AML-193 (cell line): ENCODE measurements at regions not wholly inside any gene's neighbourhood (a gene's known extent, or its start where the extent isn't known, plus 50 kb on each side); places are given as distances from the start of the nearest gene placed in this dataset.
A peak's percentile ranks its signal among the peaks of the same experiment; 100 is the strongest.
"Not testable (repeated sequence)": the region's sequence is repeated elsewhere in the genome, so short reads cannot be mapped to it uniquely, and the experiment has no call there.

Source experiments
- DNase-seq, 2 experiments: peaks; one replicate each; lab custom pipeline; 2025; lab: John Stamatoyannopoulos, UW

DNA sequence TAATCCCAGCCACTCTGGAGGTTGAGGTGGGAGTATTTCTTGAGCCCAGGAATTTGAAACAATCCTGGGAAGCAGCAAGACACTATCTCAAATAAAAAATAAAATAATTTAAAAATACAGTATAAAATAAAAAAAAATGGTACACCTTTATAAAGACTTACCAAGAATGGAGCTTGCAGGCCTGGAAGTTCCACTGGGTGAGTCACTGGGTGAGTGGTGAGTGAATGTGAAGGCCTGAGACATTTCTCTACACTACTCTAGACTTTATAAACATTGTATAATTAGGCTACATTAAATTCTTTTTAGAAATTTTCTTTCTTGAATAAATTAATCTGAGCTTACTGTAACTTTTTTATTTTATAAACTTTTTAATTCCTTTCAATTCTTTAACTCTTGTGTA lies 609.1 kb upstream of the BCHE start:
- DNase-seq = no peak

DNA sequence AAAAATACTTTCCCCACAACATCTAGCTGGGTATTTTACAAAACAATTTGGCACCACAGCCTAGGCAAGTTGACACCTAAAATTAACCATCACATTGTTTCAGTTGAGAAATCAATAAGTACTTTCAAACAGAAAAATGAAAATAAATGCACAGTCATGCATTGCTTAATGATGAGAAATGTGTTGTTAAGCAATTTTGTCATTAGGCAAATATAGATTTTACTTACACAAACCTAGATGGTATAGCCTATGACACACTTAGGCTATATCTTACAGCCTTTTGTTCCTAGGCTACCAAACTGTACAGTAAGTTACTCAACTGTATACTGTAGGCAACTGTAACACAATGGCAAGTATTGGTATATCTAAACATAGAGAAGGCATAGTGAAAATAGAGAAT lies 608.6 kb upstream of the BCHE start:
- peak; percentile 34 to 52 for DNase-seq

DNA sequence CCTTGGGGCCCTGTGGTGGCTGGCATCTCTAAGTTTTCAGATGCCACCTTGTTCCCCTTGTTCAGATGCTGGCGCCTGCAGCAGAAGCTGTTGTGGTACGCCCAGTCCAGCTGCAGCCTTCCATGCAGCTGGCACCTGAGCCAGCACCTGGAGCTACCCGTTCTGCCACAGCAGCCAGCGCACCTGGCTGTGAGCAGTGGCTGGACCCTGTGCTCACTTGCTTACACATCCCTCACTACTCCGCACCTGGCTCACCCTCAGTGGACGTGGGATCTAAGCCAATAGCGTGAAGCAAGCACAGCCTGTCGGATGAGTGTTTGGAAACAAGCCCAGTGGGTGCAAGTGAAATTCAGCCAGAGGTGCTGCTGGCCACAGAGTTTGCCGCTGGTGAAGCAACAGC lies 607.5 kb upstream of the BCHE start:
- no peak for DNase-seq

DNA sequence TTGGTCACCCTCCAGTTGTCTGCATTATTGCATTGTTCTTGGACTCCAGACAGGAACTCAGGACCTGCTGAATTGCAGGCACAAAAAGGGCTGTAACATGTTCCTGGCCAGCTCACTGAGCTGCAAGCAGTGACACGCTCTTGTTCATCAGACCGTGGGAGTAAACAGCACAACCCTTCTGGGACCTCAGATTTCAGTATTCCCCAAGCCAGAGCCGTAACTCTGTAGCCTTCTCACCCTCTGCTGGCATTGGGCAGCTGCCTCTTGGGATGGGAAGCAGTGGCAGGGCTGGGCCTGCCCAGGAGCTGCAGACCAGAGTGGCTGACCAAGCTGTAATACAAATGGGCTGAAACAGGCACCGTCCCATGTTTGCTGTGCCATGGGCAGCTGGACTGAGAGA lies 607.1 kb upstream of the BCHE start:
- no peak for DNase-seq

DNA sequence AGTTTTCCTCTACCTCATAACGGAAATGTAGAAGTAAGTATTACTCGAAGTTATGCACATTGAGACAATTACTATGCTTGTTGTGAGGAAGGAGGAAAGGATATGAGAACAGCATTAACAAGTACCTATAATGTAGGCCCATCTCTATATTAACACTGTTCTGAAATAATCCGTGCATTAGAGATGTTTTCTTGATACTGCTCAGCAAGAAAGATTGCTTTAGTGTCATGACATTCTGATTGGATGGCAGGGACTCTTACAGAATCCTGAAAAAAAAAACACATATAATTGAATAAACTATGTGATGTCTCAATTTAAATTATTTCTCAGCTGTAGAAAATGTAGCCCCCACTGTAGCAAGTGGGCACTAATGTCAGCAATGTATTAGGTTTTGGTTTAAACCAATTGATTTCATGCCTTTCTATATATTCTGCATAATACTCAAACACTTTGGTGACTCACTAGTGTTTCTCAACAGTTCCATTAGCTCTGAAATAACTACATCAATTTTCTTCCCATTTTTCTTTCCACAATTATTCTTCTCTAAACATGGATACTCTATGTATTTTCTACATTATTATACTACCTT lies 598.3 kb upstream of the BCHE start:
- DNase-seq = no peak

DNA sequence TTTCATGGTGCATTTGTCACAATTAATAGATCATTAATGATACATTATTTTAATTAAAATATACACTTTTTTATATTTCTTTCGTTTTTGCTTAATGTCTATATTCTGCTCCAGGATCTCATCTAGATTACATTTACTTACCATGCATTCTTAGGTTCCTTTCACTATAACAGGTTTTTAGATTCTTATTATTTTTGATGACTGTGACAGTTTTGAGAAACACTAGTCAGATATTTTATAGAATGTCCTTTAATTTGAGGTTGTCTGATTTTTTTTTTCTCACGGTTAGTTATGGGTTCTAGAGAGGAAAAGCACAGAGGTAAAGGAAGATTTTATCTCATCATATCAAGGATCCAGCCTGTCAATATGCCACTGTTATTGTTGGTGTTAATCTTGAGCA lies 595.8 kb upstream of the BCHE start:
- DNase-seq = no peak

DNA sequence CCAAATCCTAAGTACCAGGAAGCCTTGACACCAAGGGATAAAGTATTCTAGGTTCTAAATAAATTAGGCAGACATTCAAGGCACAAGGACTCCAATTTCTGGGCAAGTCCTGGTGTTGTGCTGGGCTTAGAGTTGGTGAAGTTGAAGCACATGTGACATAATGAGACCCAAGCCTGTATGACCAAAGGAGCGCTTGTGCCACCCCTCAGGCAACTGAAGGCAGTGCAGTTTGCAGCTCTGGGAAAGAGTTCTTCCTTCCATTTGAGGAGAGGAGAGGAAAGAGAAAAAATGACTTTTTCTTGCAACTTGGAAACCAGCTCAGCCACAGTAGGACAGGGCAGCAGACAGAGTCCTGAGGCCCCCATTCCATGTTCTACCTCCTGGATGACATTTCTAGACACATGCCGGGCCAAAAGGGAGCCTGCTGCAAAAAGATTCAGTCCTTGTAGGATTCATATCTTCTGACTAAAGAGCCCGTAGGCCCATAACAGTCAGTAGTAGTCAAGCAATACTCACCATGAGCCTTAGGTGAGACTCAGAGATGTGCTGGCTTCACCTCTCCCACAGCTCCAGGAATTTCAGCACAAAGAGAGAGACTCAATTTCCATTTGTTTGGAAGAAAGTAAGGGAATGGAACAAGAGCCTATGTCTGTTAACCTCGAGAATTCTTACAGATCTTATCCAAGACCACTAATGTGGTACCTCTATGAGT lies 588.8 kb upstream of the BCHE start:
- no peak for DNase-seq

DNA sequence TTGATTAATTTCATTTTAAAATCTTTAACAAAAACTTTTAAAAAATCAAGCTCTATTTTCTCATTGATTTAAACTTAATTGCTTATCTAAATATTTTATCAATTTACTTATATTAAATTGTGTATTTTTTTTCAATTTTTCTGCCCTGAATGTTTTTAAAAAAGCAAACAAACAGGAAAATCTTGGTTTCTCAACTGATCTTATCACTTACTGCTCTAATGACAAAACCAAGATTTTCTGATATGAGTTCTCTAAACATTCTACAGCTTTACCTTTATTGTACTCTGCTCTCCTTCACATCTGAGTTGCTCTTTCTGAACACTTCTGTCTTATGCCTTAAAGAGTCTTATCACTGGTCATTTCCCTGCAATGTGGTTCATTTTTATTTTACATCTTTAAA lies 587.8 kb upstream of the BCHE start:
- DNase-seq = no peak

DNA sequence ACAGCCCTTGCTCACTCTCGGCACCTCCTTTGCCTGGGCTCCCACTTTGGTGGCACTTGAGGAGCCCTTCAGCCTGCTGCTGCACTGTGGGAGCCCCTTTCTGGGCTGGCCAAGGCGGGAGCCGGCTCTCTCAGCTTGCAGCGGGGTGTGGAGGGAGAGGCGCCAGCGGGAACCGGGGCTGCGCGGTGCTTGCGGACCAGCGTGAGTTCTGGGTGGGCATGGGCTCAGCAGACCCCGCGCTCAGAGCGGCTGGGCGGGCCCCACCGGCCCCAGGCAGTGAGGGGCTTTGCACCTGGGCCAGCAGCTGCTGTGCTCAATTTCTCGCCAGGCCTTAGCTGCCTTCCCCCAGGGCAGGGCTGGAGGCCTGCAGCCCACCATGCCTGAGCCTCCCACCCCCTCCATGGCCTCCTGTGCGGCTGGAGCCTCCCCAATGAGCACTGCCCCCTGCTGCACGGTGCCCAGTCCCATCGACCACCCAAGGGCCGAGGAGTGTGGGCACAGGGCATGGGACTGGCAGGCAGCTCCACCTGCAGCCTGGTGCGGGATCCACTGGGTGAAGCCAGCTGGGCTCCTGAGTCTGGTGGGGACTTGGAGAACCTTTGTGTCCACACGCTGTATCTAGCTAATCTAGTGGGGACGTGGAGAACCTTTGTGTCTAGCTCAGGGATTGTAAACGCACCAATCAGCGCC lies 586.7 kb upstream of the BCHE start:
- not testable (repeated sequence) for DNase-seq

DNA sequence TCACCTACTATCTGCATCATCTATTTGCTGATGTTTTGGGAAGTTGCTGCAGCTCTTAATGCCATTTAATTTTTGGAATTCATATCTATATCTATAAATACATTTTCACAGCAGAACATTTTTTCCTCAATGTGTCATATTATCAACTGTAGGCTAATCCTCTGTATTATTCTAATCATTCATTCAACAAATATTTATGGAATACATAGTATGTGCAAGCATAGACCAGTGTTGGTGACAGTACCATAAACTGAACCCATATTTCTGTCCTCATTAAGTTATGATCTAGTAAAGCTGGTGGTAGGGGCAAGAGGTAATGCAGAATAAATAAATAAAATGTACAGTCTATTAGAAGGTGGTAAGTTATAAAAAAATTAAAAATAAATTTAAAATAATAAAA lies 585.3 kb upstream of the BCHE start:
- DNase-seq = no peak

DNA sequence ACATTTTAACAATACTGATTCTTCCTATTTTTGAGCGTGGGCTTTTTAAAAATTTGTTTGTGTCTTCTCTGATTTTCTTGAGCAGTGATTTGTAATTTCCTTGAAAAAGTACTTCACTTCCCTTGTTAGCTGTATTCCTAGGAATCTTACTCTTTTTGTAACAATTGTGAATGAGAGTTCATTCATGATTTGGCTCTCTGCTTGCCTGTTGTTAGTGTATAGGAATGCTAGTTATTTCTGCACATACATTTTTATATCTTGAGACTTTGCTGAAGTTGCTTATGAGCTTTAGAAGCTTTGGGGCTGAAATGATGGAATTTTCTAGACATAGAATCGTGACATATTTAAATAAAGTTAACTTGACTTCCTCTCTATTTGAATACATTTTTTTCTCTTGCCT lies 582.8 kb upstream of the BCHE start:
- DNase-seq = no peak

DNA sequence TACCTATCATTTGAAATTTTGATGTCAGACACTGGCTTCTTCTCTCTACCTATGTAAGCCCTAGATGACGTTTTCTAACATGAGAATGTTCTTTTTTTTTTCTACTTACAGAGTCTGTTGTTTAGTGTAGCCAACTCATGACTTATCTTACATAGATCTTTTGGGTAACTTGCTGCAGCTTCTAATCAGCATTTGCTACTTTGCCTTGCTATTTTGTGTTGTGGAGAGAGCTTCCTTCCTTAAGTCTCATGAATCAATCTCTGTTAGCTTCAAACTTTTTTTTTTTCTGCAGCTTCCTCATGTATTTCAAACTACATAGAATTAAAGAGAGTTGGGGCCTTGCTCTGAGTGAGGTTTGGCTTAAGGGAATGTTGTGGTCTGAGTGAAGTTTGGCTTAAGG lies 568.7 kb upstream of the BCHE start:
- no peak for DNase-seq

DNA sequence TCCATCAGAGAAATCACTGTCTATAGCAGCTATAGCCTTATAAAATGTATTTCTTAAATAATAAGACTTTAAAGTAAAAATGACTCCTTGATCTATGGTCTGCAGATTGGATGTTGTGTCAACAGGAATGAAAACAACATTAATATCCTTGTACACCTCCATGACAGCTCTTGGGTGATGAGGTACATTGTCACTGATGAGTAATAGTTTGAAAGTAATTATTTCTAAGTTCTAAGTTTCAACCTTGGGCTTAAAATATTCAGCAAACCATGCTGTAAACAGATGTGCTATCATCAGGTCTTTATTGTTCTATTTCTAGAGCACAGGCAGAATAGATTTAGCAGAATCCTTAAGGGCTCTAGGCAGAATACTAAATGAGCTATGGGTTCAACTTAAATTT lies 568.2 kb upstream of the BCHE start:
- DNase-seq = no peak

DNA sequence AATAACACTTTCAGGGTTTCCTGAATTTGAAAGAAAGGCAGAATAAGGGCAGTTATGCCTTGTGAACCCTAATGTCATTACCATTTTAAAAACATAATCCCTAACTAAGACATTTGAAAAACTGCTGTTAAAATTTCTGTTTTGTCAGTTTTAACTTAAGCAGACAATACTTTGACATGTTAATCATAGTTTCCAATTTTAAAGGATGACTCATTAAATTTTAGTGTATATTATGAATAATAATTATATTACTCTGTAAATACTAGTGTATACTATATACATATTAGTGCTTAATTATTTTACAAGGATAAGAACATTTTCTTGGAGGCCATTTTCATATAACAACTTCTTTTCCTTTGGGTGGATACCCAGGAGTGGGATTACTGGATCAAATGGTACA lies 553.1 kb upstream of the BCHE start:
- DNase-seq = no peak

DNA sequence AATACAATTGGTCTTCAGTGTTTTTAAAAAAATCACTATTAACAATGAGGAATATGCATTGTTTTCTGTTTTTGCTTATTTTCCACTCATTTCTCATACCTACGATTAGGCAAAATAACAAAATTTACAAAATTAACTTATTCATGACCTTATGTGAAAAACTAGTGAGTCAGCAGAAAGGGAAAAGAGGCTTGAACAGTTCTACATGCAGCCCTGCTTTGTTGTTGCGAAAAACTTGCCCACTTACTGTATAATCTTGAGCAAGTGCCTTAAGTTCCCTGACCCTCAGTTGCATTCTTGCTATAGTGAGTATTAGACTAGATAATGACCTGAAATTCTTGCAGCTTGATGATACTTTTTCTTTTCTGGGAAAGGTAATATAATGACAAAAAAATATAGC lies 551.1 kb upstream of the BCHE start:
- DNase-seq = no peak

DNA sequence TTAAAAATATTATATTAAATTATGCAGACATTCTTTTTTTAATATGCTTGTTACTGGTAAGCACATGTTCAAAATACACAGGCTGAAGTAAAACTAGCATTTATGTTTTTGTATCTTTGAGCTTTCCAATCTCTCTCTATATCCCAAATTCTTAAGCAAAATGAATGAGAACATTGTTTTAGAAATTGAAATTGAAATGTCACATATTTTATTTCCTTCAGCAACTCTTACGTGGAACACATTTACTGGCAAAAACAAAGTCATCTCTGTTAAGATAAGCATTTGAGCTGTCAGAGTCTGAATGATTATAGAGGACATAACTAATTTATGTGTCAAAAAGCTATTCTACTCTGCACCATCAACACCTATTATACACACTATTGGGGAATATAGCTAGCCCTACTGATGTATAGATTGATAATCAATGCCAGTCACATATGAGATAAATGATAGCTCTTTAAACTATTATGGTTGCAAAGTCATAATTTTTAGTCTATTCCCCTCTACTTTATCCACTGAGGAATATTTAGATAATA lies 535.4 kb upstream of the BCHE start:
- no peak for DNase-seq

DNA sequence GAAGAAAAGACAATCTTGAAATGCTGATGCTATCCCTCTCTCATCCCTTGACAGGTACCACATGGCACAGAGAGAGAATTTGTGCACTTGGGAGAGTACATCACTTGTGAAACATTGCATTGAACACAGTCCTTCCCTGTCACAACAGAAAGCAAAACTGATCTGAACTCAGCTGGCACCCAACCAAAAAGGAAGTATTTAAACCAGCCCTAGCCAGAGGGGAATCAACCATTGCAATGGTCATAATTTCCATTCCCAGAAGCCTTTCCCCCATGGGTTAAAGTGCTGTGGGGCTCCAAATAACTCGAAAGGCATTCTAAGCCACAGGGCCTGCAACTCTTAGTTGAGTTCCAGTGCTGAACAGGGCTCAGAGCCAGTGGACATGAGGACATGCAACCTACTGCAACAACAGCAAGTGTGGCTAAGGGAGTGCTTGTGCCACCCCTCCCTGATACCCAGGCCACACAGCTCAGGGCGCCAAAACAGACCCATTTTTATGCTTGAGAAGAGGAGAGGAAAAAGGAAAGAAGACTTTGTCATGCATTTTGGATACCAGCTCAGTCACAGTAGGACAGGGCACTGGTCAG lies 530.8 kb upstream of the BCHE start:
- DNase-seq = no peak

DNA sequence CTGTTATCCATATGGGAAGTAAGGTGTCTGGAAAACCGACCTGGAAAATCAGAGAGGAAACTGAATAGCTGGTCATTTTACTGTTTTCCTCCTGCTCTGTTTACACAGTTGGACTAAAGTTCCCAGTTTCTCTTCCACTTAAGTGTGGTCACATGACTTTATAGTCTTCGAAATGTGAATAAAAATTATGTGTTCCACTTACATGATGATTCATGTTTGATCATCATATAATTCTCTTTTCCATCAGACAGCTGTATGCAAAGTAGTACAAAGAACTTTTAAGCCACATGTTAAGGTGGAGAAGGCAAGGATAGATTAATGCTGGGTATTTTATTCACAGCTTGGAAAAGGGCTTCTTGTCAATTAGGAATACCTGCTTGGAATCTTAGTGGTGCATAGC lies 525.5 kb upstream of the BCHE start:
- DNase-seq = no peak

DNA sequence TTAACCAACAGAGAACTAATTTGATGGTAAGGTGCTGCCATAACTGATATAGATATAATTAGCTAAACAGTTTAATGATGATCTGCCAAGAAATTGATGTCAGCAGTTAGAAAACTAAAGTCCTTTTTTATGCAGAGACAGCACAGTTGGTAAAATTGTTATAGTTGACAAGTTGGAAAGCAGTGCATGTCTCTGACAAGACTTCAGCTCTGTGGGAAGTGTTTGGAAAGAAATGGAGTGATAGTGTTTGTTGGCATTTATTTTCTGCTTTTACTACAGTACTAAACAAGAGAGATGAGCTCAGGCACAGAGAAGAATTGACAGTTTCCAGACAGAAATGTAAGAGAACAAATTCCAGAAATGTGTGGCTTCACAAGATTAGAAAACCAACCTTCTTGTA lies 523.5 kb upstream of the BCHE start:
- no peak for DNase-seq

DNA sequence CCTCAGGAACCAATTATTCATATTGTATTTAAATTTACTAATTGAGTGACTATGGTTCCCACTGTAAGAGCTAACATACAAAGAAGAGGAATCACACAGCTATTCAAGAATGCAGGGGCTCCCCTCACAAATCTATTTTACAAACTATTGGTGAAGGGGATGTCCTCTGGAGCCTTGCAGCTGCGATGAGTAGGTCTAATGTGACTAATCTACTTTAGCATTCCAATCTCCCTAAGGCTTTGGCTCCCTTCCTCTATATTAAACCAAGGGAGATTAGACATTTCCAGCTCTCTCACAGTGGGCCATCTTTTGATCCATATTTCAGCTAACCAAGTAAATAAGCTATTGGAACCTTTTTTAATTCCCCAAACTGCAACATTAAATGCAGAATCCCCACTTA lies 514.2 kb upstream of the BCHE start:
- DNase-seq = no peak

DNA sequence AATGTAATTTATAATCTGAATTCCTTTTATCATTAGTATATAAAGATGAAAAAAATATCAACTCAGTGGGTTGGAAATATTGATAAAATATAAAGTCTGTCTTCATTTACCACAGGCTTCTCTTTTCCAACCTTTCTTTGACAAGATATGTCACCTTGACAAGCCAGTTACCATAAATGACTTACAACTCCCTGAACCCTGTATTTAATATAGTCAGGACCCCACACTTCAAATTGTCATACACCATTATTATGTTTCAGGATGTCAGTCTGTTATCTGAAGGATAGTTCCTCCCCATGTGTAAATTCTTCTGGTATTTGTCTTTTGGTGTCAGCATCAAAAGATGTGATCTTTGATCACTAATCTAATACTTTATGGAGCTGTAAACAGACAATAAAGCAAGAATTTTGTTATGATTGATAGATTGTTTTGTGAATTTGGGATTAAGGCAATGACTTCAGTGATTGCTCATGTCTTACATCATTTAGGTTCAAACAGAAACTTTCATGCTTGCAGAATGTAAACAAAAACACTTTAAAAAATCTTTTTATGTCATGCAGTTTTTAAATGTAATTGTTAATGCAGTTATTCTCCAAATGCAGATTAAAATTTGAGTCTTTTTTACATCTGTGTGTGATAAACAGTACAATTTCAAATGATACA lies 503.5 kb upstream of the BCHE start:
- no peak for DNase-seq

DNA sequence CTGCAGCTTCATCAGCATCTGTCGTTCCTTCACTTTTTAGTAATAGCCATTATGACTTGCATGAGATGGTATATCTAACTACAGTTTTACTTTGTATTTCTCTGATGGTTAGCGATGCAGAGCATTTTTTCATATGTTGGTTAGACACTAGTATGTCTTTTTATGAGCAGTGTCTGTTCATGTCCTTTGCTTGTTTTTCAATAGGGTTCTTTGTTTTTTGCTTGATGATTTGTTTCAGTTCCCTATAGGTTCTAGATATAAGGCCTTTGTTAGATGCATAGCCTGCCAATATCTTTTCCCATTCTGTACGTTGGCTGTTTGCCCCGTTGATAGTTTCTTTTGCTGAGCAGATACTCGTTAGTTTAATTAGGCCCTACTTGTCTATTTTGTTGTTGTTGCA lies 487.2 kb upstream of the BCHE start:
- no peak for DNase-seq

DNA sequence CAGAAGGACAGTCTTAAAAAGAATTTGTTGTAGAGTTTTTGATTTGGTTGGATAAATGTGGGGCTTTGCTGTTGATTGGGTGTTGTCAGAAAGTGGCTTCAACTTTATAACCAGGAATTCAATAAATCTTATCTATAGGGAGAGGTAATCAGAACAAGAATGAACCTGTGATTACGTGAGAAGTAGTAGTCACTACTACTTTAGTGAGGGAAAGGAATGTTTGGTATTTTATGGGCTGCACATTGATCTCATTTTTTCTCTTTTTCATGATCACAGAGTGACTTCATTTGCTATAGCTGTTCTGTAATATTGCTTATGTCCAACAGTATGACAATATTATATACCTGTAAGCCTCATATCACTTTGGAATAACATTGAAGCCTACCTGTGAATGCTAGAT lies 485.2 kb upstream of the BCHE start:
- DNase-seq = no peak
